Spleen (tissue), 11 donors: ENCODE measurements at regions not wholly inside any gene's neighbourhood (a gene's known extent, or its start where the extent isn't known, plus 50 kb on each side); places are given as distances from the start of the nearest gene placed in this dataset.

Experiments
- DNase-seq: peaks from one replicate; pipeline ENCODE4 v3.0.0-alpha.2; 2020
- H3K27ac ChIP-seq, 8 donors: fragments of 200-600 bp; sonication (generic) in 7 of 8; 1 replicate in 4 of 8; 2 replicates in 4 of 8; pipeline versions ENCODE4 v1.5.0 to v1.8.0; 2016 to 2021; ENCODE audit warnings: inconsistent platforms in 4 of 8, mild to moderate bottlenecking in 4 of 8, moderate library complexity in 1 of 8
- H3K27me3 ChIP-seq, 7 donors: fragments of 200-600 bp; sonication (generic) in 6 of 7; replicated peaks in 1 of 7; 1 replicate in 4 of 7; 2 replicates in 3 of 7; pipeline versions ENCODE4 v1.5.0 to v1.8.0; 2016 to 2021; ENCODE audit warnings: inconsistent platforms in 3 of 7, mild to moderate bottlenecking in 1 of 7
- H3K36me3 ChIP-seq, 6 donors: fragments of 200-600 bp; sonication (generic) in 5 of 6; 1 replicate in 4 of 6; 2 replicates in 2 of 6; pipeline versions ENCODE4 v1.5.0 to v1.8.0; 2016 to 2021; ENCODE audit warnings: inconsistent platforms in 2 of 6
- H3K4me1 ChIP-seq, 6 donors: fragments of 200-600 bp; sonication (generic) in 5 of 6; 1 replicate in 3 of 6; 2 replicates in 3 of 6; pipeline versions ENCODE4 v1.5.0 to v1.8.0; 2016 to 2021; ENCODE audit warnings: inconsistent platforms in 3 of 6
- H3K4me3 ChIP-seq, 8 donors: fragments of 200-600 bp; sonication (generic) in 7 of 8; 1 replicate in 4 of 8; 2 replicates in 4 of 8; pipeline versions ENCODE4 v1.5.0 to v1.8.0; 2016 to 2021; ENCODE audit warnings: inconsistent platforms in 4 of 8, mild to moderate bottlenecking in 4 of 8, moderate library complexity in 2 of 8
- H3K9me3 ChIP-seq, 8 donors: fragments of 200-600 bp; sonication (generic) in 7 of 8; 1 replicate in 4 of 8; 2 replicates in 4 of 8; pipeline versions ENCODE4 v1.5.0 to v1.8.0; 2016 to 2021; ENCODE audit warnings: inconsistent platforms in 4 of 8
- CTCF ChIP-seq, 11 experiments: fragments of 200-600 bp in 7 of 11; fragments of 450-650 bp in 4 of 11; sonication (generic) in 4 of 11; IDR thresholded peaks in 8 of 11; conservative IDR thresholded peaks in 3 of 11; 1 replicate in 7 of 11; 2 replicates in 4 of 11; pipeline versions ENCODE4 v1.4.0 to v1.8.0; 2016 to 2021; ENCODE audit warnings: antibody characterized with exemption in 11 of 11, inconsistent platforms in 4 of 11, mild to moderate bottlenecking in 1 of 11
- POLR2A ChIP-seq, 3 donors: fragments of 450-650 bp; IDR thresholded peaks; one replicate each; pipeline ENCODE4 v1.5.1; 2017; ENCODE audit warnings: antibody characterized with exemption in 3 of 3, mild to moderate bottlenecking in 1 of 3
- POLR2AphosphoS5 ChIP-seq, 3 donors: sonication (generic); formaldehyde crosslinking; IDR thresholded peaks; one replicate each; pipeline ENCODE4 v1.5.1; 2017; ENCODE audit warnings: antibody characterized with exemption in 3 of 3
- WGBS, 5 donors: extraction: QIAGEN DNeasy Blood & Tissue Kit in 3 of 5; methylation state at CpG; one replicate each; pipeline versions ENCODE4 v1.1.5 to v1.1.7; 2013 to 2018; 5-methylcytosine and 5-hydroxymethylcytosine counted together
- intact Hi-C: fragments of 100-400 bp; cut with DNase I; formaldehyde crosslinking; loops from one replicate; pipeline ENCODE4 v1.15.0; 2023; ENCODE audit warnings: low total_unique reads
- donor health status: healthy with polysubstance abuse.
- donor health status: DM: no; HTN: no; CAD: no; lungs with moderate emphysema.
- donor health status: DM: no; HTN: no; CAD: no.
- donor health status: Bipolar disorder and iron deficiency.
- donor health status: healthy.
- donor health status: DM: no; HTN: no; CAD: no.
- donor health status: DM: yes; HTN: yes; CAD: no.

- Histone ChIP-seq H3K36me3 (no peaks in the 10 kb centered on the region), H3K4me3 (no peak overlapping the region), H3K27ac (no peak overlapping the region), H3K9me3 (no peaks in the 10 kb centered on the region), H3K4me1 (no peaks in the 10 kb centered on the region), H3K27me3 (no peaks in the 10 kb centered on the region)
- intact Hi-C loops = no loop called here
- no peak for DNase-seq
- 86 to 91% (median 88%) methylated on average over 10 of the region's 10 CpGs for WGBS, 5 donors
- TF ChIP-seq POLR2A (IDR thresholded peaks at IDR 0.05) (no peak), POLR2AphosphoS5 (IDR thresholded peaks at IDR 0.05) (no peak), CTCF (IDR thresholded peaks at IDR 0.05 in 8 of 11, conservative IDR thresholded peaks at IDR 0.05 in 3 of 11) (no peak)
Measured at GRCh38 chr6:33880104-33880678, 76.4 kb upstream of the MLN start.

DNA sequence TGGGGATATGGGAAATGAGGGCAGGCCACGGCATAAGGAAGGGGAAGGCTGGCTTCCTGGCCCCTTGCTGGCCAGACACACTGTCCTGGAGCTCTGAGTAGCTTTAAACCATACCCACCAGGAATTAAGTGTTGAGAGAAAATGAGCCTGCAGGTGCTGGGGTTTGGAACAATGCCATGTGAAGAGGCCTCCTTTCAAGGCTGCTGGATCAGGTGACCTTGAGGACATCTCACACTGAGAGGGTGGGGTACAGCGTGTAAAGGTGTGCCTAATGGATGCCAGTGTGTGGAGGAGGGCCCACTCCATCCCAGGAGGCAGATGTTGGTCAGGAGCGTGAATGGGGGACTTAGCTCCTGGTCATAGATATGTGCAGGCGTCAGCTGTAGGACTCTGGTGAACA is 74.8 kb upstream of the MLN start:
- DNase-seq = no peak
- TF ChIP-seq POLR2A (IDR thresholded peaks at IDR 0.05) (no peak), CTCF (IDR thresholded peaks at IDR 0.05 in 8 of 11, conservative IDR thresholded peaks at IDR 0.05 in 3 of 11) (no peak), POLR2AphosphoS5 (IDR thresholded peaks at IDR 0.05) (no peak)
- 74 to 88% (median 85%) methylated on average over 4 of the region's 4 CpGs for WGBS, 5 donors
- Histone ChIP-seq H3K36me3 (no peaks in the 10 kb centered on the region), H3K9me3 (no peaks in the 10 kb centered on the region), H3K27me3 (no peaks in the 10 kb centered on the region), H3K4me1 (no peaks in the 10 kb centered on the region), H3K4me3 (no peak overlapping the region), H3K27ac (no peak overlapping the region)
- intact Hi-C loops = no loop called here

DNA sequence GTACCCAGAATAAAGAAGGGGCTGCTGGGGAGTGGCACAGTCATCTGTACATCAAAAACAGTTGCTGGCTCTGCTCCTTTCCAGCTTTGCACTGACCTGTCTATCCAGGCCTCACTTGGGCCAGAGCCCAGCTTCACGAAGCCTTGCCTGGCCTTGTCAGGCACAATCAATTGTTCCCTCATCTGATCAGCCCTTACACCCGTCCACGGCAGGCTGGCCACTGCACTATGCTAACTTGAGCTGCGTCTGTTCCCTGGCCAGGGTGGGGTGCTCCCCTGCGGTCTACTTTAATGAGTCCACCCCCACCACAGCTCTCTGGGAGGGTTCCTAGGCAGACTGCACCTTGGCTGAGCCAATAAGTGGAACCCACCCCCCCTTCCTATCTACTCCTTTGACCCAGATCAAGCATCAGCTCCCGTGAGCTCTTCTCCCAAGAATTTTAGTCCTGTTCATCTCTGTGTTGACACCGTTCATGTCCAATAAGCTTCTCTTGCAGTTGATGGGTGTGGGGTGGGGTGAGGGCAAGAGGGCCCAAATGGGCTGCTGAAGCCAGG is 74.3 kb upstream of the MLN start:
- intact Hi-C loops = no loop called here
- H3K9me3 ChIP-seq = no peaks in the 10 kb centered on the region
- H3K27ac ChIP-seq = no peak overlapping the region
- no peak overlapping the region for H3K4me3 ChIP-seq
- WGBS, 5 donors = 85 to 96% (median 90%) methylated on average over 7 of the region's 7 CpGs
- TF ChIP-seq CTCF (IDR thresholded peaks at IDR 0.05 in 8 of 11, conservative IDR thresholded peaks at IDR 0.05 in 3 of 11) (no peak), POLR2A (IDR thresholded peaks at IDR 0.05) (no peak), POLR2AphosphoS5 (IDR thresholded peaks at IDR 0.05) (no peak)
- no peaks in the 10 kb centered on the region for H3K27me3 ChIP-seq
- H3K4me1 ChIP-seq = no peaks in the 10 kb centered on the region
- H3K36me3 ChIP-seq = no peaks in the 10 kb centered on the region
- DNase-seq = no peak

- intact Hi-C loops = no loop called here
- peaks cover 0 to 10% (median 0%) of the 10 kb centered on the region in 7 donors for H3K27me3 ChIP-seq
- no peaks in the 10 kb centered on the region for H3K9me3 ChIP-seq
- H3K36me3 ChIP-seq = no peaks in the 10 kb centered on the region
- WGBS, 5 donors = 89 to 94% (median 92%) methylated on average over 5 of the region's 5 CpGs
- DNase-seq = no peak
- TF ChIP-seq POLR2A (IDR thresholded peaks at IDR 0.05) (no peak), POLR2AphosphoS5 (IDR thresholded peaks at IDR 0.05) (no peak), CTCF (IDR thresholded peaks at IDR 0.05 in 8 of 11, conservative IDR thresholded peaks at IDR 0.05 in 3 of 11) (no peak)
- H3K27ac ChIP-seq = no peak overlapping the region
- H3K4me3 ChIP-seq = no peak overlapping the region
- no peaks in the 10 kb centered on the region for H3K4me1 ChIP-seq
Measured at GRCh38 chr6:33875696-33876095, 71.9 kb upstream of the MLN start.
